ENCODE measurements at regions not wholly inside any gene's neighbourhood (a gene's known extent, or its start where the extent isn't known, plus 50 kb on each side); places are given as distances from the start of the nearest gene placed in this dataset.

DNA sequence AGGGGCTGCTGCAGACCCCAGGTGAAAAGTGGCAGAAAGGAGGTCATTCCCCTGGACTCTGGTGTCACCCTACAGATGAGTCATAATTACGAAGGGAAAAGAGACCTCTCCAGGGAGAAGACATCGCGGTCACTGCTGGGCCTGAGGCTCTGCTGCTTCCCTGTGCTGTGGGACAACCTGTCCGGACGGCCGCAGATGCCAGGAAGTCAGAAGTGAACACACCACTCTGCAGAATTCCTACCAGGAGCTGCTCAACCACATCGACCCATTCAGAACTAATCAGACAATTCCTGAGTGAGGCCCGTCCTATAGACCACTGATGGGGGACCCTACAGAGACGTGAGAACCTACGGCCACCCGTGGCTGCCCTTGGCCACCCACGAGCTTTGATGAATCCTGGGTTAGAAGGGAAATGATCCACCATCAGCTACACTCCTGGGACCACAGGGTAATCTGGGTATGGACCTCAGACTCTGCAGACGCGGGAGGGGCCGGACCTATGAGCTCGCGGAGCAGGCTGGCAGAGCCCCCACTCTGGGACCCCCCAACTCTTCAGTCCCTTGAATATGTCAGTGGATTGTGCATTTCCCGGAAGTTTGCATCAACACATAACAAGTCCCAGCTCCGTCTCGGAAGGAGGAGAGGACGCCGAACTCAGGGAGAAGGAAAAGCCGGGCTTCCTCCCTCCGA lies 636.7 kb downstream of the BRD1 start:
- TF ChIP-seq, protein P1, sequence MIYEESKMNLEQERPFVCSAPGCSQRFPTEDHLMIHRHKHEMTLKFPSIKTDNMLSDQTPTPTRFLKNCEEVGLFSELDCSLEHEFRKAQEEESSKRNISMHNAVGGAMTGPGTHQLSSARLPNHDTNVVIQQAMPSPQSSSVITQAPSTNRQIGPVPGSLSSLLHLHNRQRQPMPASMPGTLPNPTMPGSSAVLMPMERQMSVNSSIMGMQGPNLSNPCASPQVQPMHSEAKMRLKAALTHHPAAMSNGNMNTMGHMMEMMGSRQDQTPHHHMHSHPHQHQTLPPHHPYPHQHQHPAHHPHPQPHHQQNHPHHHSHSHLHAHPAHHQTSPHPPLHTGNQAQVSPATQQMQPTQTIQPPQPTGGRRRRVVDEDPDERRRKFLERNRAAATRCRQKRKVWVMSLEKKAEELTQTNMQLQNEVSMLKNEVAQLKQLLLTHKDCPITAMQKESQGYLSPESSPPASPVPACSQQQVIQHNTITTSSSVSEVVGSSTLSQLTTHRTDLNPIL (CRISPR knock-in tag; IDR thresholded peaks at IDR 0.05; ENCODE audit: low read depth) = no peak
- TF ChIP-seq, protein P2, sequence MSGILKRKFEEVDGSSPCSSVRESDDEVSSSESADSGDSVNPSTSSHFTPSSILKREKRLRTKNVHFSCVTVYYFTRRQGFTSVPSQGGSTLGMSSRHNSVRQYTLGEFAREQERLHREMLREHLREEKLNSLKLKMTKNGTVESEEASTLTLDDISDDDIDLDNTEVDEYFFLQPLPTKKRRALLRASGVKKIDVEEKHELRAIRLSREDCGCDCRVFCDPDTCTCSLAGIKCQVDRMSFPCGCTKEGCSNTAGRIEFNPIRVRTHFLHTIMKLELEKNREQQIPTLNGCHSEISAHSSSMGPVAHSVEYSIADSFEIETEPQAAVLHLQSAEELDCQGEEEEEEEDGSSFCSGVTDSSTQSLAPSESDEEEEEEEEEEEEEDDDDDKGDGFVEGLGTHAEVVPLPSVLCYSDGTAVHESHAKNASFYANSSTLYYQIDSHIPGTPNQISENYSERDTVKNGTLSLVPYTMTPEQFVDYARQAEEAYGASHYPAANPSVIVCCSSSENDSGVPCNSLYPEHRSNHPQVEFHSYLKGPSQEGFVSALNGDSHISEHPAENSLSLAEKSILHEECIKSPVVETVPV (CRISPR knock-in tag; IDR thresholded peaks at IDR 0.05) = no peak
- TF ChIP-seq, protein P3, sequence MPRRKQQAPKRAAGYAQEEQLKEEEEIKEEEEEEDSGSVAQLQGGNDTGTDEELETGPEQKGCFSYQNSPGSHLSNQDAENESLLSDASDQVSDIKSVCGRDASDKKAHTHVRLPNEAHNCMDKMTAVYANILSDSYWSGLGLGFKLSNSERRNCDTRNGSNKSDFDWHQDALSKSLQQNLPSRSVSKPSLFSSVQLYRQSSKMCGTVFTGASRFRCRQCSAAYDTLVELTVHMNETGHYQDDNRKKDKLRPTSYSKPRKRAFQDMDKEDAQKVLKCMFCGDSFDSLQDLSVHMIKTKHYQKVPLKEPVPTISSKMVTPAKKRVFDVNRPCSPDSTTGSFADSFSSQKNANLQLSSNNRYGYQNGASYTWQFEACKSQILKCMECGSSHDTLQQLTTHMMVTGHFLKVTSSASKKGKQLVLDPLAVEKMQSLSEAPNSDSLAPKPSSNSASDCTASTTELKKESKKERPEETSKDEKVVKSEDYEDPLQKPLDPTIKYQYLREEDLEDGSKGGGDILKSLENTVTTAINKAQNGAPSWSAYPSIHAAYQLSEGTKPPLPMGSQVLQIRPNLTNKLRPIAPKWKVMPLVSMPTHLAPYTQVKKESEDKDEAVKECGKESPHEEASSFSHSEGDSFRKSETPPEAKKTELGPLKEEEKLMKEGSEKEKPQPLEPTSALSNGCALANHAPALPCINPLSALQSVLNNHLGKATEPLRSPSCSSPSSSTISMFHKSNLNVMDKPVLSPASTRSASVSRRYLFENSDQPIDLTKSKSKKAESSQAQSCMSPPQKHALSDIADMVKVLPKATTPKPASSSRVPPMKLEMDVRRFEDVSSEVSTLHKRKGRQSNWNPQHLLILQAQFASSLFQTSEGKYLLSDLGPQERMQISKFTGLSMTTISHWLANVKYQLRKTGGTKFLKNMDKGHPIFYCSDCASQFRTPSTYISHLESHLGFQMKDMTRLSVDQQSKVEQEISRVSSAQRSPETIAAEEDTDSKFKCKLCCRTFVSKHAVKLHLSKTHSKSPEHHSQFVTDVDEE (CRISPR knock-in tag; IDR thresholded peaks at IDR 0.05) = no peak
- TF ChIP-seq TCF4 (CRISPR knock-in tag; IDR thresholded peaks at IDR 0.05; ENCODE audit: borderline replicate concordance) = no peak
- TF ChIP-seq ZFP30 (CRISPR knock-in tag; IDR thresholded peaks at IDR 0.05) = no peak
- TF ChIP-seq, protein P4, sequence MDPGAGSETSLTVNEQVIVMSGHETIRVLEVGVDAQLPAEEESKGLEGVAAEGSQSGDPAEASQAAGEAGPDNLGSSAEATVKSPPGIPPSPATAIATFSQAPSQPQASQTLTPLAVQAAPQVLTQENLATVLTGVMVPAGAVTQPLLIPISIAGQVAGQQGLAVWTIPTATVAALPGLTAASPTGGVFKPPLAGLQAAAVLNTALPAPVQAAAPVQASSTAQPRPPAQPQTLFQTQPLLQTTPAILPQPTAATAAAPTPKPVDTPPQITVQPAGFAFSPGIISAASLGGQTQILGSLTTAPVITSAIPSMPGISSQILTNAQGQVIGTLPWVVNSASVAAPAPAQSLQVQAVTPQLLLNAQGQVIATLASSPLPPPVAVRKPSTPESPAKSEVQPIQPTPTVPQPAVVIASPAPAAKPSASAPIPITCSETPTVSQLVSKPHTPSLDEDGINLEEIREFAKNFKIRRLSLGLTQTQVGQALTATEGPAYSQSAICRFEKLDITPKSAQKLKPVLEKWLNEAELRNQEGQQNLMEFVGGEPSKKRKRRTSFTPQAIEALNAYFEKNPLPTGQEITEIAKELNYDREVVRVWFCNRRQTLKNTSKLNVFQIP (CRISPR knock-in tag; IDR thresholded peaks at IDR 0.05; ENCODE audit: borderline replicate concordance, low read depth) = no peak
- TF ChIP-seq PPARA (CRISPR knock-in tag; IDR thresholded peaks at IDR 0.05; ENCODE audit: borderline replicate concordance) = no peak
- TF ChIP-seq CSDC2 (CRISPR knock-in tag; IDR thresholded peaks at IDR 0.05) = no peak
- TF ChIP-seq TOX (CRISPR knock-in tag; IDR thresholded peaks at IDR 0.05; ENCODE audit: borderline replicate concordance) = no peak
- TF ChIP-seq, protein P5, sequence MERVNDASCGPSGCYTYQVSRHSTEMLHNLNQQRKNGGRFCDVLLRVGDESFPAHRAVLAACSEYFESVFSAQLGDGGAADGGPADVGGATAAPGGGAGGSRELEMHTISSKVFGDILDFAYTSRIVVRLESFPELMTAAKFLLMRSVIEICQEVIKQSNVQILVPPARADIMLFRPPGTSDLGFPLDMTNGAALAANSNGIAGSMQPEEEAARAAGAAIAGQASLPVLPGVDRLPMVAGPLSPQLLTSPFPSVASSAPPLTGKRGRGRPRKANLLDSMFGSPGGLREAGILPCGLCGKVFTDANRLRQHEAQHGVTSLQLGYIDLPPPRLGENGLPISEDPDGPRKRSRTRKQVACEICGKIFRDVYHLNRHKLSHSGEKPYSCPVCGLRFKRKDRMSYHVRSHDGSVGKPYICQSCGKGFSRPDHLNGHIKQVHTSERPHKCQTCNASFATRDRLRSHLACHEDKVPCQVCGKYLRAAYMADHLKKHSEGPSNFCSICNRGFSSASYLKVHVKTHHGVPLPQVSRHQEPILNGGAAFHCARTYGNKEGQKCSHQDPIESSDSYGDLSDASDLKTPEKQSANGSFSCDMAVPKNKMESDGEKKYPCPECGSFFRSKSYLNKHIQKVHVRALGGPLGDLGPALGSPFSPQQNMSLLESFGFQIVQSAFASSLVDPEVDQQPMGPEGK (CRISPR knock-in tag; IDR thresholded peaks at IDR 0.05; ENCODE audit: borderline replicate concordance) = no peak
- no peak for TF ChIP-seq ZNF565 (CRISPR knock-in tag; conservative IDR thresholded peaks at IDR 0.05; ENCODE audit: low read depth)
- TF ChIP-seq BACH2 (CRISPR knock-in tag; IDR thresholded peaks at IDR 0.05; ENCODE audit: borderline replicate concordance) = no peak
- TF ChIP-seq ZC3H10 (CRISPR knock-in tag; IDR thresholded peaks at IDR 0.05) = no peak
- no peak for TF ChIP-seq ZNF70 (CRISPR knock-in tag; IDR thresholded peaks at IDR 0.05)
- no peak for TF ChIP-seq ZFP3 (CRISPR knock-in tag; IDR thresholded peaks at IDR 0.05)
- TF ChIP-seq OSR1 (CRISPR knock-in tag; IDR thresholded peaks at IDR 0.05) = no peak
- TF ChIP-seq SNAI2 (CRISPR knock-in tag; IDR thresholded peaks at IDR 0.05) = no peak
- no peak for TF ChIP-seq ARNTL (CRISPR knock-in tag; IDR thresholded peaks at IDR 0.05; ENCODE audit: borderline replicate concordance, low read depth)
- no peak for ATAC-seq

DNA sequence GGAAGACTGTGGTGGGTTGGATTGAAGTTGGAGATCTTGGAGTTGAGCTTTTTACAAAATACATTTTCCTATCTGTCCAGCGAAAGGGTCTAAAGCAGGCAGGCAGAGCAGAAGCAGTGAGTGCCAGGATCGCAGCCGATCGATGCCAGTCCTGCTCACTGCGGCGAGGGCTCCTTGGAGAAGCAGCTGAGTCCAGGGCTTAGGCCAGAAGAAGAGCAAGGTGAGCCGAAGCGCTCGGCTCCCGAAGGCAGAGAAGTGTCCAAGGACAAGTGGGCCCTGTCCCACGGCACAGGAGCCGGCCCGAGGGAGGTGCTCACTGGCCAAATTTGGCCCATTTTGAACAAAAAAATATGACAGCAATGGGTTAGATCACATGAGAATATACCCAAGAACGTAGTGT lies 637.8 kb downstream of the BRD1 start:
- TF ChIP-seq ZNF8 (CRISPR knock-in tag; IDR thresholded peaks at IDR 0.05) (no peak), OSR1 (CRISPR knock-in tag; IDR thresholded peaks at IDR 0.05) (no peak), TCF4 (CRISPR knock-in tag; IDR thresholded peaks at IDR 0.05; ENCODE audit: borderline replicate concordance) (no peak), SNAI2 (CRISPR knock-in tag; IDR thresholded peaks at IDR 0.05) (no peak), ESRRG (CRISPR knock-in tag; IDR thresholded peaks at IDR 0.05) (no peak), ZFP3 (CRISPR knock-in tag; IDR thresholded peaks at IDR 0.05) (no peak), PPARA (CRISPR knock-in tag; IDR thresholded peaks at IDR 0.05; ENCODE audit: borderline replicate concordance) (no peak), BACH2 (CRISPR knock-in tag; IDR thresholded peaks at IDR 0.05; ENCODE audit: borderline replicate concordance) (no peak), ZFP30 (CRISPR knock-in tag; IDR thresholded peaks at IDR 0.05) (no peak), RARB (CRISPR knock-in tag; IDR thresholded peaks at IDR 0.05) (no peak), CSDC2 (CRISPR knock-in tag; IDR thresholded peaks at IDR 0.05) (no peak), GLIS3 (CRISPR knock-in tag; IDR thresholded peaks at IDR 0.05) (no peak), TOX (CRISPR knock-in tag; IDR thresholded peaks at IDR 0.05; ENCODE audit: borderline replicate concordance) (no peak), ZNF70 (CRISPR knock-in tag; IDR thresholded peaks at IDR 0.05) (no peak)
- TF ChIP-seq, protein P1 (CRISPR knock-in tag; IDR thresholded peaks at IDR 0.05; ENCODE audit: low read depth) = no peak
- TF ChIP-seq, protein P2 (CRISPR knock-in tag; IDR thresholded peaks at IDR 0.05) = no peak
- TF ChIP-seq, protein P4 (CRISPR knock-in tag; IDR thresholded peaks at IDR 0.05; ENCODE audit: borderline replicate concordance, low read depth) = no peak
- no peak for ATAC-seq

Measured in SK-N-SH treated with all-trans-retinoic acid at 6 μM for 48 hours (cell line).